ENCODE measurements at regions not wholly inside any gene's neighbourhood (a gene's known extent, or its start where the extent isn't known, plus 50 kb on each side); places are given as distances from the start of the nearest gene placed in this dataset.
"Not testable (repeated sequence)": the region's sequence is repeated elsewhere in the genome, so short reads cannot be mapped to it uniquely, and the experiment has no call there.

- DNase-seq, result no peak
These were observed 82.4 kb upstream of the CCND2 start for GRCh38 chr12:4191149-4191548.

- DNase-seq, result no peak
These were observed 83.0 kb upstream of the CCND2 start for GRCh38 chr12:4190366-4191063.

GRCh38 chr12:4189721-4190120 lies 83.8 kb upstream of the CCND2 start:
- DNase-seq, result no peak

GRCh38 chr12:4187916-4188315 lies 85.6 kb upstream of the CCND2 start:
- DNase-seq, result no peak

- DNase-seq, result not testable (repeated sequence)
These were observed 86.2 kb upstream of the CCND2 start for GRCh38 chr12:4187315-4187714.

- no peak for DNase-seq
These were observed 95.0 kb upstream of the CCND2 start for GRCh38 chr12:4178424-4179170.

- no peak for DNase-seq
These were observed 96.3 kb upstream of the CCND2 start for GRCh38 chr12:4177262-4177661.

- no peak for DNase-seq
These were observed 97.4 kb upstream of the CCND2 start for GRCh38 chr12:4176168-4176567.

- no peak for DNase-seq
These were observed 99.1 kb upstream of the CCND2 start for GRCh38 chr12:4174417-4174816.

- no peak for DNase-seq
These were observed 100.6 kb upstream of the CCND2 start for GRCh38 chr12:4172999-4173398.

GRCh38 chr12:4171742-4172141 lies 101.8 kb upstream of the CCND2 start:
- DNase-seq, result no peak

- DNase-seq, result no peak
These were observed 103.6 kb upstream of the CCND2 start for GRCh38 chr12:4169959-4170358.

GRCh38 chr12:4169531-4169930 lies 104.0 kb upstream of the CCND2 start:
- DNase-seq, result no peak

- DNase-seq, result no peak
These were observed 105.5 kb upstream of the CCND2 start for GRCh38 chr12:4168036-4168435.

- DNase-seq, result no peak
These were observed 108.7 kb upstream of the CCND2 start for GRCh38 chr12:4164559-4165558.

- no peak for DNase-seq
These were observed 109.4 kb upstream of the CCND2 start for GRCh38 chr12:4164188-4164558.

- no peak for DNase-seq
These were observed 111.8 kb upstream of the CCND2 start for GRCh38 chr12:4161718-4162117.

- DNase-seq, result no peak
These were observed 113.1 kb upstream of the CCND2 start for GRCh38 chr12:4160314-4161040.

- DNase-seq, result no peak
These were observed 113.7 kb upstream of the CCND2 start for GRCh38 chr12:4159851-4160250.

GRCh38 chr12:4158306-4158705 lies 115.3 kb upstream of the CCND2 start:
- no peak for DNase-seq

GRCh38 chr12:4157122-4157521 lies 116.4 kb upstream of the CCND2 start:
- DNase-seq, result no peak

- DNase-seq, result no peak
These were observed 117.2 kb upstream of the CCND2 start for GRCh38 chr12:4156317-4156716.
